GM21447 (cell line): ENCODE measurements at regions not wholly inside any gene's neighbourhood (a gene's known extent, or its start where the extent isn't known, plus 50 kb on each side); places are given as distances from the start of the nearest gene placed in this dataset.

ENCODE experiments used
- ATAC-seq: cut with Tn5 transposase; IDR thresholded peaks from one replicate; pipeline ENCODE4 v1.9.1; 2021; ENCODE audit not compliant: unreplicated experiment

- no peak for ATAC-seq
Observed at GRCh38 chr15:91517491-91518200, 335.9 kb upstream of the SLCO3A1 start.

- ATAC-seq = no peak
Observed at GRCh38 chr15:91520850-91521249, 332.7 kb upstream of the SLCO3A1 start.

- no peak for ATAC-seq
Observed at GRCh38 chr15:91521548-91521947, 332.0 kb upstream of the SLCO3A1 start.

- no peak for ATAC-seq
Observed at GRCh38 chr15:91521996-91522395, 331.5 kb upstream of the SLCO3A1 start.

- ATAC-seq = no peak
Observed at GRCh38 chr15:91522605-91523332, 330.7 kb upstream of the SLCO3A1 start.

- no peak for ATAC-seq
Observed at GRCh38 chr15:91523596-91523995, 329.9 kb upstream of the SLCO3A1 start.

GRCh38 chr15:91524534-91524933 lies 329.0 kb upstream of the SLCO3A1 start:
- no peak for ATAC-seq

GRCh38 chr15:91525751-91526150 lies 327.8 kb upstream of the SLCO3A1 start:
- no peak for ATAC-seq

GRCh38 chr15:91526424-91526823 lies 327.1 kb upstream of the SLCO3A1 start:
- ATAC-seq = no peak

GRCh38 chr15:91528801-91529200 lies 324.7 kb upstream of the SLCO3A1 start:
- ATAC-seq = no peak

- ATAC-seq = no peak
Observed at GRCh38 chr15:91529534-91529933, 324.0 kb upstream of the SLCO3A1 start.

- no peak for ATAC-seq
Observed at GRCh38 chr15:91530279-91530678, 323.2 kb upstream of the SLCO3A1 start.

- ATAC-seq = no peak
Observed at GRCh38 chr15:91530956-91531582, 322.4 kb upstream of the SLCO3A1 start.

- no peak for ATAC-seq
Observed at GRCh38 chr15:91534235-91534634, 319.3 kb upstream of the SLCO3A1 start.

- no peak for ATAC-seq
Observed at GRCh38 chr15:91534976-91535375, 318.5 kb upstream of the SLCO3A1 start.

- ATAC-seq = no peak
Observed at GRCh38 chr15:91535856-91536500, 317.5 kb upstream of the SLCO3A1 start.

- no peak for ATAC-seq
Observed at GRCh38 chr15:91537856-91538255, 315.7 kb upstream of the SLCO3A1 start.

GRCh38 chr15:91538782-91539181 lies 314.7 kb upstream of the SLCO3A1 start:
- ATAC-seq = no peak

- ATAC-seq = no peak
Observed at GRCh38 chr15:91541286-91541685, 312.2 kb upstream of the SLCO3A1 start.

GRCh38 chr15:91542226-91542625 lies 311.3 kb upstream of the SLCO3A1 start:
- no peak for ATAC-seq

- no peak for ATAC-seq
Observed at GRCh38 chr15:91547356-91547755, 306.2 kb upstream of the SLCO3A1 start.

GRCh38 chr15:91548549-91548948 lies 305.0 kb upstream of the SLCO3A1 start:
- ATAC-seq = no peak
